ENCODE measurements at regions not wholly inside any gene's neighbourhood (a gene's known extent, or its start where the extent isn't known, plus 50 kb on each side); places are given as distances from the start of the nearest gene placed in this dataset.
A peak's percentile ranks its signal among the peaks of the same experiment; 100 is the strongest.

- peak in 1 of 2 donors; percentile 61 for DNase-seq
- H3K27ac ChIP-seq: peak overlapping the region in 1 of 4 donors; percentile 51
- 55 to 62% methylated on average over 6 to 9 of the region's 9 CpGs for WGBS, 2 donors
These were observed 68.5 kb upstream of the SVIL start for GRCh38 chr10:29703271-29703670.

GRCh38 chr10:29702273-29703164 lies 67.7 kb upstream of the SVIL start:
- no peaks in the 10 kb centered on the region for H3K36me3 ChIP-seq
- peak in 1 of 2 donors; percentile 68 for ATAC-seq (ENCODE audit: low FRiP score in 2 of 2)
- no peaks in the 10 kb centered on the region for H3K9me3 ChIP-seq
- peaks cover 12 to 21% (median 18%) of the 10 kb centered on the region in 4 donors for H3K4me1 ChIP-seq
- H3K27me3 ChIP-seq: no peaks in the 10 kb centered on the region
- 36 to 41% methylated on average over 10 of the region's 10 CpGs for WGBS, 2 donors
- no peak overlapping the region for H3K4me3 ChIP-seq
- no peak for DNase-seq
- TF ChIP-seq EP300 (IDR thresholded peaks at IDR 0.05) (no peak), POLR2A (IDR thresholded peaks at IDR 0.05) (no peak), POLR2AphosphoS5 (IDR thresholded peaks at IDR 0.05) (no peak), CTCF (IDR thresholded peaks at IDR 0.05) (no peak)
- peak overlapping the region in 2 of 4 donors; percentile 17 to 51 for H3K27ac ChIP-seq

More at GRCh38 chr10:29703271-29703670, 68.5 kb upstream of the SVIL start:
- ATAC-seq (ENCODE audit: low FRiP score in 2 of 2): no peak
- no peak overlapping the region for H3K4me3 ChIP-seq
- H3K27me3 ChIP-seq: no peaks in the 10 kb centered on the region
- H3K36me3 ChIP-seq: no peaks in the 10 kb centered on the region
- H3K9me3 ChIP-seq: no peaks in the 10 kb centered on the region
- TF ChIP-seq CTCF (IDR thresholded peaks at IDR 0.05) (no peak), EP300 (IDR thresholded peaks at IDR 0.05) (no peak), POLR2A (IDR thresholded peaks at IDR 0.05) (no peak), POLR2AphosphoS5 (IDR thresholded peaks at IDR 0.05) (no peak)
- peaks cover 12 to 21% (median 18%) of the 10 kb centered on the region in 4 donors for H3K4me1 ChIP-seq

- DNase-seq: no peak
- 85 to 91% methylated on average over 1 of the region's 1 CpG for WGBS, 2 donors
These were observed 66.5 kb upstream of the SVIL start for GRCh38 chr10:29701306-29701705.

GRCh38 chr10:29699621-29700020 lies 64.8 kb upstream of the SVIL start:
- TF ChIP-seq POLR2A (IDR thresholded peaks at IDR 0.05): no peak
- TF ChIP-seq EP300 (IDR thresholded peaks at IDR 0.05): no peak
- TF ChIP-seq POLR2AphosphoS5 (IDR thresholded peaks at IDR 0.05): no peak
- TF ChIP-seq CTCF (IDR thresholded peaks at IDR 0.05): no peak
- DNase-seq (no peak), ATAC-seq (ENCODE audit: low FRiP score in 2 of 2) (no peak)
- no peak overlapping the region for H3K27ac ChIP-seq
- 54 to 55% methylated on average over 5 of the region's 5 CpGs for WGBS, 2 donors
- no peaks in the 10 kb centered on the region for H3K9me3 ChIP-seq
- no peak overlapping the region for H3K4me3 ChIP-seq
- H3K4me1 ChIP-seq: peaks cover 12 to 21% (median 18%) of the 10 kb centered on the region in 4 donors
- H3K36me3 ChIP-seq: no peaks in the 10 kb centered on the region
- H3K27me3 ChIP-seq: no peaks in the 10 kb centered on the region

More at GRCh38 chr10:29701306-29701705, 66.5 kb upstream of the SVIL start:
- peaks cover 12 to 21% (median 18%) of the 10 kb centered on the region in 4 donors for H3K4me1 ChIP-seq
- TF ChIP-seq POLR2AphosphoS5 (IDR thresholded peaks at IDR 0.05): no peak
- TF ChIP-seq POLR2A (IDR thresholded peaks at IDR 0.05): no peak
- TF ChIP-seq EP300 (IDR thresholded peaks at IDR 0.05): no peak
- TF ChIP-seq CTCF (IDR thresholded peaks at IDR 0.05): no peak
- no peak for ATAC-seq (ENCODE audit: low FRiP score in 2 of 2)
- H3K4me3 ChIP-seq: no peak overlapping the region
- H3K27me3 ChIP-seq: no peaks in the 10 kb centered on the region
- no peaks in the 10 kb centered on the region for H3K9me3 ChIP-seq
- no peaks in the 10 kb centered on the region for H3K36me3 ChIP-seq
- H3K27ac ChIP-seq: no peak overlapping the region
